OCI-LY1 (cell line): ENCODE measurements at regions not wholly inside any gene's neighbourhood (a gene's known extent, or its start where the extent isn't known, plus 50 kb on each side); places are given as distances from the start of the nearest gene placed in this dataset.

Experiments used
- H2AFZ ChIP-seq: fragments of 200-600 bp; sonication (generic), shearing (Covaris generic); 2 replicates; pipeline ENCODE4 v1.6.0; 2014; ENCODE audit warnings: antibody characterized with exemption, mild to moderate bottlenecking, low read length
- H3F3A ChIP-seq: fragments of 200-600 bp; sonication (generic), shearing (Covaris generic); 2 replicates; pipeline ENCODE4 v1.6.0; 2014; ENCODE audit warnings: mild to moderate bottlenecking, antibody characterized with exemption, low read length, moderate library complexity; ENCODE audit not compliant: insufficient read depth
- H3K27ac ChIP-seq: fragments of 200-600 bp; sonication (generic); 2 replicates; pipeline ENCODE4 v1.5.1; 2014; ENCODE audit warnings: low read length, mixed run types, mild to moderate bottlenecking, low read depth; ENCODE audit not compliant: poor library complexity, severe bottlenecking
- H3K27me3 ChIP-seq: fragments of 200-600 bp; sonication (generic); 2 replicates; pipeline ENCODE4 v1.6.0; 2014; ENCODE audit warnings: antibody characterized with exemption, mild to moderate bottlenecking, low read length, moderate library complexity; ENCODE audit not compliant: insufficient read depth
- H3K36me3 ChIP-seq: fragments of 200-600 bp; sonication (generic); 2 replicates; pipeline ENCODE4 v1.6.1; 2014; ENCODE audit warnings: mild to moderate bottlenecking, antibody characterized with exemption, low read length, moderate library complexity, mixed read lengths; ENCODE audit not compliant: insufficient read depth
- H3K4me1 ChIP-seq: fragments of 200-600 bp; sonication (generic); 2 replicates; pipeline ENCODE4 v1.5.1; 2014; ENCODE audit warnings: mild to moderate bottlenecking, low read length, moderate library complexity; ENCODE audit not compliant: insufficient read depth, severe bottlenecking
- H3K4me2 ChIP-seq: fragments of 200-600 bp; sonication (generic), shearing (Covaris generic); 2 replicates; pipeline ENCODE4 v1.6.1; 2014; ENCODE audit warnings: low read length
- H3K4me3 ChIP-seq: fragments of 200-600 bp; sonication (generic); 2 replicates; pipeline ENCODE4 v1.5.1; 2014; ENCODE audit warnings: low read length, low read depth, mild to moderate bottlenecking, mixed read lengths; ENCODE audit not compliant: poor library complexity, severe bottlenecking
- H3K79me2 ChIP-seq: fragments of 200-600 bp; shearing (Covaris generic); 2 replicates; pipeline ENCODE4 v1.6.1; 2016; ENCODE audit warnings: mixed run types, low read length, mixed read lengths; ENCODE audit not compliant: insufficient read depth
- H3K9ac ChIP-seq: fragments of 200-600 bp; sonication (generic), shearing (Covaris generic); 2 replicates; pipeline ENCODE4 v1.6.1; 2014; ENCODE audit warnings: mild to moderate bottlenecking, low read length, mixed read lengths
- H3K9me2 ChIP-seq: fragments of 200-600 bp; sonication (generic), shearing (Covaris generic); 2 replicates; pipeline ENCODE4 v1.6.1; 2014; ENCODE audit warnings: low read depth, mild to moderate bottlenecking, low read length, mixed read lengths
- H3K9me3 ChIP-seq: fragments of 200-600 bp; shearing (Covaris generic); 2 replicates; pipeline ENCODE4 v1.6.1; 2014; ENCODE audit warnings: low read length, mixed read lengths
- H4K20me1 ChIP-seq: fragments of 200-600 bp; sonication (generic), shearing (Covaris generic); 2 replicates; pipeline ENCODE4 v1.6.0; 2016; ENCODE audit warnings: mild to moderate bottlenecking, low read length; ENCODE audit not compliant: insufficient read depth
- CTCF ChIP-seq: fragments of 200-600 bp; sonication (generic), shearing (Covaris generic); IDR thresholded peaks from 2 replicates; pipeline ENCODE4 v1.5.1; 2017; ENCODE audit warnings: mild to moderate bottlenecking, antibody characterized with exemption, low read length, moderate library complexity, mixed read lengths
- EZH2 ChIP-seq: fragments of 200-600 bp; sonication (generic), shearing (Covaris generic); IDR thresholded peaks from 2 replicates; pipeline ENCODE4 v1.8.0; 2017; ENCODE audit warnings: borderline replicate concordance, mixed run types, mild to moderate bottlenecking, antibody characterized with exemption, low read length, moderate library complexity, mixed read lengths

GRCh38 chr17:77280304-77281121 is 139.7 kb downstream of the SEC14L1 start:
- no peaks in the 10 kb centered on the region for H3K36me3 ChIP-seq
- H3K4me2 ChIP-seq: peak overlapping the region; percentile 70
- peaks cover 26% of the 10 kb centered on the region for H3K4me1 ChIP-seq
- H3K79me2 ChIP-seq: no peaks in the 10 kb centered on the region
- H3K9ac ChIP-seq: no peak overlapping the region; the same call in 1 of the 2 replicates
- no peak overlapping the region for H3K27ac ChIP-seq
- peak overlapping the region; percentile 41 for H3K4me3 ChIP-seq
- H3F3A ChIP-seq: no peaks in the 10 kb centered on the region
- no peaks in the 10 kb centered on the region for H4K20me1 ChIP-seq
- no peak overlapping the region for H2AFZ ChIP-seq
- peaks cover 12% of the 10 kb centered on the region; the same call in 1 of the 2 replicates for H3K27me3 ChIP-seq
- TF ChIP-seq EZH2 (no peak), CTCF (no peak)
- no peaks in the 10 kb centered on the region for H3K9me2 ChIP-seq
- no peaks in the 10 kb centered on the region for H3K9me3 ChIP-seq

- no peak overlapping the region for H2AFZ ChIP-seq
Measured at GRCh38 chr17:77281122-77281903, 140.5 kb downstream of the SEC14L1 start.

More at GRCh38 chr17:77281122-77281903, 140.5 kb downstream of the SEC14L1 start:
- Histone ChIP-seq H3K9me3 (no peaks in the 10 kb centered on the region), H3K79me2 (no peaks in the 10 kb centered on the region), H3K4me1 (peaks cover 26% of the 10 kb centered on the region), H3K36me3 (no peaks in the 10 kb centered on the region), H3F3A (no peaks in the 10 kb centered on the region), H4K20me1 (no peaks in the 10 kb centered on the region), H3K4me3 (peak overlapping the region; percentile 67), H3K27ac (no peak overlapping the region), H3K4me2 (peak overlapping the region; percentile 79), H3K27me3 (peaks cover 8% of the 10 kb centered on the region; the same call in 1 of the 2 replicates), H3K9me2 (no peaks in the 10 kb centered on the region), H3K9ac (peak overlapping the region; percentile 64)
- TF ChIP-seq CTCF (peak; percentile 18), EZH2 (no peak)
